Trophoblast cell (in vitro differentiated cells and primary cell): ENCODE measurements at regions not wholly inside any gene's neighbourhood (a gene's known extent, or its start where the extent isn't known, plus 50 kb on each side); places are given as distances from the start of the nearest gene placed in this dataset.

Source experiments
- DNase-seq, 2 donors: peaks; one replicate each; pipeline ENCODE4 v3.0.0-alpha.2; 2016
- H2AFZ ChIP-seq: 2 replicates; pipeline ENCODE4 v1.6.1; 2013; ENCODE audit warnings: low read length, moderate library complexity, mild to moderate bottlenecking; ENCODE audit not compliant: insufficient read depth, poor library complexity
- H2AK5ac ChIP-seq: 2 replicates; pipeline ENCODE4 v1.6.1; 2013; ENCODE audit warnings: mild to moderate bottlenecking, low read length
- H2BK120ac ChIP-seq: 2 replicates; pipeline ENCODE4 v1.6.1; 2013; ENCODE audit warnings: low read length, mild to moderate bottlenecking, moderate library complexity; ENCODE audit not compliant: insufficient read depth, poor library complexity
- H2BK12ac ChIP-seq: 2 replicates; pipeline ENCODE4 v1.6.1; 2013; ENCODE audit warnings: mild to moderate bottlenecking, low read length, moderate library complexity
- H2BK5ac ChIP-seq: 2 replicates; pipeline ENCODE4 v1.6.1; 2013; ENCODE audit warnings: low read length, low read depth, moderate library complexity, mild to moderate bottlenecking; ENCODE audit not compliant: poor library complexity
- H3K14ac ChIP-seq: 2 replicates; pipeline ENCODE4 v1.6.1; 2013; ENCODE audit warnings: mild to moderate bottlenecking, low read length
- H3K18ac ChIP-seq: 2 replicates; pipeline ENCODE4 v1.6.1; 2013; ENCODE audit warnings: mild to moderate bottlenecking, low read length
- H3K23ac ChIP-seq: 2 replicates; pipeline ENCODE4 v1.6.1; 2013; ENCODE audit warnings: low read length
- H3K27ac ChIP-seq: 2 replicates; pipeline ENCODE4 v1.5.1; 2013; ENCODE audit warnings: low read depth, mild to moderate bottlenecking, inconsistent platforms, low read length, moderate library complexity
- H3K27me3 ChIP-seq: 2 replicates; pipeline ENCODE4 v1.6.1; 2013; ENCODE audit warnings: inconsistent platforms, mild to moderate bottlenecking, low read length, moderate library complexity; ENCODE audit not compliant: insufficient read depth
- H3K36me3 ChIP-seq, 2 experiments: 1 replicate in 1 of 2; 2 replicates in 1 of 2; pipeline ENCODE4 v1.6.1; 2013; ENCODE audit warnings: low read length in 2 of 2, mild to moderate bottlenecking in 2 of 2, moderate library complexity in 1 of 2; ENCODE audit not compliant: insufficient read depth in 2 of 2, control insufficient read depth in 1 of 2
- H3K4ac ChIP-seq: 2 replicates; pipeline ENCODE4 v1.6.1; 2013; ENCODE audit warnings: low read depth, mild to moderate bottlenecking, low read length, moderate library complexity
- H3K4me1 ChIP-seq, 2 experiments: 1 replicate in 1 of 2; 2 replicates in 1 of 2; pipeline ENCODE4 v1.6.1; 2013; ENCODE audit warnings: low read length in 2 of 2, mild to moderate bottlenecking in 2 of 2, moderate library complexity in 1 of 2; ENCODE audit not compliant: insufficient read depth in 2 of 2, control insufficient read depth in 1 of 2
- H3K4me2 ChIP-seq: 2 replicates; pipeline ENCODE4 v1.6.1; 2013; ENCODE audit warnings: inconsistent platforms, mild to moderate bottlenecking, low read length, moderate library complexity
- H3K4me3 ChIP-seq: 2 replicates; pipeline ENCODE4 v1.5.1; 2013; ENCODE audit warnings: mild to moderate bottlenecking, low read depth, low read length, inconsistent platforms
- H3K79me1 ChIP-seq: one replicate; pipeline ENCODE4 v1.6.1; 2013; ENCODE audit warnings: low read length
- H3K79me2 ChIP-seq: 2 replicates; pipeline ENCODE4 v1.6.1; 2013; ENCODE audit warnings: low read length, mild to moderate bottlenecking; ENCODE audit not compliant: control insufficient read depth, insufficient read depth, poor library complexity
- H3K9ac ChIP-seq: 2 replicates; pipeline ENCODE4 v1.6.1; 2013; ENCODE audit warnings: mild to moderate bottlenecking, low read length
- H3K9me3 ChIP-seq: 2 replicates; pipeline ENCODE4 v1.6.1; 2013; ENCODE audit warnings: low read depth, mild to moderate bottlenecking, control low read depth, inconsistent platforms, low read length; ENCODE audit not compliant: insufficient read depth
- H4K12ac ChIP-seq: 2 replicates; pipeline ENCODE4 v1.6.1; 2013; ENCODE audit warnings: low read depth, mild to moderate bottlenecking, low read length, moderate library complexity
- H4K8ac ChIP-seq: 2 replicates; pipeline ENCODE4 v1.6.1; 2013; ENCODE audit warnings: low read depth, mild to moderate bottlenecking, low read length, moderate library complexity
- H4K91ac ChIP-seq: one replicate; pipeline ENCODE4 v1.6.1; 2013; ENCODE audit warnings: low read depth, mild to moderate bottlenecking, low read length, moderate library complexity
- WGBS: extraction: QIAGEN DNeasy Blood & Tissue Kit; methylation state at CpG from one replicate; pipeline ENCODE4 v1.1.7; 2013; ENCODE audit warnings: missing lambda C conversion rate; ENCODE audit not compliant: insufficient read length, insufficient coverage; ENCODE audit errors: extremely low coverage; 5-methylcytosine and 5-hydroxymethylcytosine counted together

- H4K8ac ChIP-seq: no peak overlapping the region
- H3K4ac ChIP-seq: no peak overlapping the region
- no peak overlapping the region for H4K12ac ChIP-seq
- no CpG with 5 or more reads among the region's 2 CpGs for WGBS
- H2BK120ac ChIP-seq: no peak overlapping the region
- peaks cover 2% of the 10 kb centered on the region in 2 experiments for H3K4me1 ChIP-seq
- no peak overlapping the region for H2BK5ac ChIP-seq
- no peak overlapping the region for H4K91ac ChIP-seq
- H2BK12ac ChIP-seq: no peak overlapping the region
- H3K36me3 ChIP-seq: no peaks in the 10 kb centered on the region
- H3K27me3 ChIP-seq: no peaks in the 10 kb centered on the region
- H2AFZ ChIP-seq: no peak overlapping the region
- H3K18ac ChIP-seq: no peak overlapping the region
- no peaks in the 10 kb centered on the region for H3K79me2 ChIP-seq
- no peak overlapping the region for H3K27ac ChIP-seq
- DNase-seq: no peak
- H3K4me3 ChIP-seq: no peak overlapping the region
- no peak overlapping the region for H3K9ac ChIP-seq
- no peaks in the 10 kb centered on the region for H3K9me3 ChIP-seq
- H3K4me2 ChIP-seq: no peak overlapping the region
- no peak overlapping the region for H3K23ac ChIP-seq
- no peak overlapping the region for H2AK5ac ChIP-seq
- no peaks in the 10 kb centered on the region for H3K79me1 ChIP-seq
- H3K14ac ChIP-seq: no peak overlapping the region
Observed at GRCh38 chr6:126232671-126233070, 107.2 kb upstream of the CENPW start.

DNA sequence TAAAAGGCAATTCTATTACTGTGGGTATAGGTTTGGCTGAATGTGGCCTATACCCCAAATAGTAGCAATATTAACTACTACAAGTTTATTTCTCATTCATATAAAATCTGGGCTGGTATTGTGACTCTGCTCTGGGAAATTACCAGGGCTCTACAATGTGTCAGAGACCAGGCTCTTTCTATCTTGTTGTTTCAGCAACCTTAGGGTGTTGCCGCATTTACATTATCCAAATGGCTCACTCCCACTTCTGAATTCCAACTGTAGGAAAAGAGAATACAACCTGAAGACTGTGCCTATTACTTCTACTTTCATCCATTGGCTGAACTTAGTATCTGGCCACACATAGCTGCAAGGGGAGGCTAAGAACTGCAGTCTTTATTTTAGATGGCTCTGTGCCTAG is 106.7 kb upstream of the CENPW start:
- no CpG with 5 or more reads among the region's 1 CpG for WGBS
- H3K9me3 ChIP-seq: no peaks in the 10 kb centered on the region
- H2BK5ac ChIP-seq: no peak overlapping the region
- H2AFZ ChIP-seq: no peak overlapping the region
- H4K91ac ChIP-seq: no peak overlapping the region
- H3K27me3 ChIP-seq: no peaks in the 10 kb centered on the region
- no peak overlapping the region for H3K9ac ChIP-seq
- H3K27ac ChIP-seq: no peak overlapping the region
- H4K8ac ChIP-seq: no peak overlapping the region
- no peak overlapping the region for H4K12ac ChIP-seq
- H3K4me3 ChIP-seq: no peak overlapping the region
- no peak for DNase-seq
- H3K4me1 ChIP-seq: peaks cover 2% of the 10 kb centered on the region in 2 experiments
- no peak overlapping the region for H3K14ac ChIP-seq
- H3K23ac ChIP-seq: no peak overlapping the region
- no peak overlapping the region for H3K18ac ChIP-seq
- H3K36me3 ChIP-seq: no peaks in the 10 kb centered on the region
- H2BK120ac ChIP-seq: no peak overlapping the region
- H3K4me2 ChIP-seq: no peak overlapping the region
- no peak overlapping the region for H2BK12ac ChIP-seq
- no peaks in the 10 kb centered on the region for H3K79me2 ChIP-seq
- H3K4ac ChIP-seq: no peak overlapping the region
- H2AK5ac ChIP-seq: no peak overlapping the region
- no peaks in the 10 kb centered on the region for H3K79me1 ChIP-seq

- H3K14ac ChIP-seq: no peak overlapping the region
- H2AK5ac ChIP-seq: no peak overlapping the region
- no peak overlapping the region for H3K4me2 ChIP-seq
- no peak overlapping the region for H2BK5ac ChIP-seq
- no peaks in the 10 kb centered on the region for H3K79me1 ChIP-seq
- no peak overlapping the region for H4K8ac ChIP-seq
- no peak overlapping the region for H3K23ac ChIP-seq
- H2BK120ac ChIP-seq: no peak overlapping the region
- WGBS: no CpG with 5 or more reads among the region's 1 CpG
- no peaks in the 10 kb centered on the region for H3K27me3 ChIP-seq
- H3K9me3 ChIP-seq: no peaks in the 10 kb centered on the region
- no peak overlapping the region for H2AFZ ChIP-seq
- H4K91ac ChIP-seq: no peak overlapping the region
- H3K4me1 ChIP-seq: no peaks in the 10 kb centered on the region
- H3K4ac ChIP-seq: no peak overlapping the region
- no peak overlapping the region for H3K4me3 ChIP-seq
- H3K36me3 ChIP-seq: no peaks in the 10 kb centered on the region
- H2BK12ac ChIP-seq: no peak overlapping the region
- no peak overlapping the region for H3K27ac ChIP-seq
- no peak overlapping the region for H3K18ac ChIP-seq
- no peak overlapping the region for H3K9ac ChIP-seq
- H4K12ac ChIP-seq: no peak overlapping the region
- no peak for DNase-seq
- no peaks in the 10 kb centered on the region for H3K79me2 ChIP-seq
Observed at GRCh38 chr6:126235363-126235762, 104.6 kb upstream of the CENPW start.

DNA sequence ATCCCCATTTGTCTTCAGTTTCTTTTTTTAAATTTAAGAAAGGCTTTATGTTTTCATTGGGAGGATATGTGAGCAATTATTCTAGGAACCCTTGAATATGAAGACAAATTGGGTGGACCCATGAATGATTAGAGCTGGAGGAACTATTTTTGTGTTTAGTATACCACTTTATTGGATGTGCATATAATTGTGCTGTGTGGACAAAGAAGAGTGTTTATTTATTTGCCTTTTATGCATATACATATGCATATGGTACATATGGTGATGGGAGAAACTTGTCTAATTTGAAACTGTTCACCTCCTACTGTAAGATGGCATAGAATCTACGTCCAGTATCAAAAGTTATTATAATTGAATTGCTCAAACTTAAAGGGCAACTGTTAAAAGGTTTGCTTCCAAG is 94.8 kb upstream of the CENPW start:
- no peaks in the 10 kb centered on the region for H3K27me3 ChIP-seq
- no peak overlapping the region for H3K14ac ChIP-seq
- H2BK120ac ChIP-seq: no peak overlapping the region
- no peak overlapping the region for H3K4me2 ChIP-seq
- WGBS: no CpG with 5 or more reads among the region's 1 CpG
- no peaks in the 10 kb centered on the region for H3K36me3 ChIP-seq
- no peak overlapping the region for H3K18ac ChIP-seq
- H3K9ac ChIP-seq: no peak overlapping the region
- H3K79me2 ChIP-seq: no peaks in the 10 kb centered on the region
- no peak overlapping the region for H4K91ac ChIP-seq
- no peak overlapping the region for H3K4ac ChIP-seq
- DNase-seq: no peak
- H3K4me3 ChIP-seq: no peak overlapping the region
- H3K9me3 ChIP-seq: peaks cover 2% of the 10 kb centered on the region
- no peak overlapping the region for H4K12ac ChIP-seq
- H2AK5ac ChIP-seq: no peak overlapping the region
- H4K8ac ChIP-seq: no peak overlapping the region
- H2BK5ac ChIP-seq: no peak overlapping the region
- no peak overlapping the region for H2AFZ ChIP-seq
- H3K23ac ChIP-seq: no peak overlapping the region
- no peak overlapping the region for H3K27ac ChIP-seq
- no peaks in the 10 kb centered on the region for H3K79me1 ChIP-seq
- H3K4me1 ChIP-seq: no peaks in the 10 kb centered on the region
- no peak overlapping the region for H2BK12ac ChIP-seq
